Osteoblast (primary cell): ENCODE measurements at regions not wholly inside any gene's neighbourhood (a gene's known extent, or its start where the extent isn't known, plus 50 kb on each side); places are given as distances from the start of the nearest gene placed in this dataset.

ENCODE experiments used
- DNase-seq: peaks from one replicate; pipeline ENCODE4 v3.0.0; 2011; ENCODE audit warnings: low spot score, mixed read lengths; ENCODE audit not compliant: insufficient read length; ENCODE audit errors: missing footprints
- H2AFZ ChIP-seq: 2 replicates; pipeline ENCODE4 v1.6.0; 2011; ENCODE audit warnings: mild to moderate bottlenecking, low read length
- H3K27ac ChIP-seq: 2 replicates; pipeline ENCODE4 v1.5.1; 2011; ENCODE audit warnings: mild to moderate bottlenecking, low read depth, low read length, moderate library complexity
- H3K27me3 ChIP-seq: 2 replicates; pipeline ENCODE4 v1.6.0; 2012; ENCODE audit warnings: mild to moderate bottlenecking, control low read depth, inconsistent platforms, low read length, moderate library complexity; ENCODE audit not compliant: insufficient read depth
- H3K36me3 ChIP-seq: 2 replicates; pipeline ENCODE4 v1.5.1; 2011; ENCODE audit warnings: mild to moderate bottlenecking, low read length, control low read depth, moderate library complexity; ENCODE audit not compliant: insufficient read depth
- H3K4me1 ChIP-seq: 2 replicates; pipeline ENCODE4 v1.5.1; 2011; ENCODE audit warnings: mild to moderate bottlenecking, low read length, control low read depth, moderate library complexity; ENCODE audit not compliant: insufficient read depth
- H3K4me2 ChIP-seq: 2 replicates; pipeline ENCODE4 v1.6.0; 2011; ENCODE audit warnings: mild to moderate bottlenecking, low read length; ENCODE audit not compliant: insufficient read depth
- H3K4me3 ChIP-seq: fragments of 200-600 bp; sonication (generic); 3 replicates; pipeline ENCODE4 v1.5.1; 2012; ENCODE audit warnings: mild to moderate bottlenecking, low read length, inconsistent platforms; ENCODE audit not compliant: insufficient read depth
- H3K79me2 ChIP-seq: 2 replicates; pipeline ENCODE4 v1.6.0; 2012; ENCODE audit warnings: mild to moderate bottlenecking, low read length, control low read depth, inconsistent platforms; ENCODE audit not compliant: insufficient read depth
- H3K9me3 ChIP-seq: 2 replicates; pipeline ENCODE4 v1.5.1; 2011; ENCODE audit warnings: low read depth, low read length, control low read depth
- H4K20me1 ChIP-seq: 2 replicates; pipeline ENCODE4 v1.6.0; 2012; ENCODE audit warnings: mild to moderate bottlenecking, low read length, control low read depth; ENCODE audit not compliant: insufficient read depth
- TF ChIP-seq, protein P1 (sequence below): IDR thresholded peaks from 2 replicates; pipeline ENCODE4 v1.5.1; 2011; ENCODE audit warnings: mild to moderate bottlenecking, low read depth, low read length, moderate library complexity; ENCODE audit errors: extremely low read depth

DNA sequence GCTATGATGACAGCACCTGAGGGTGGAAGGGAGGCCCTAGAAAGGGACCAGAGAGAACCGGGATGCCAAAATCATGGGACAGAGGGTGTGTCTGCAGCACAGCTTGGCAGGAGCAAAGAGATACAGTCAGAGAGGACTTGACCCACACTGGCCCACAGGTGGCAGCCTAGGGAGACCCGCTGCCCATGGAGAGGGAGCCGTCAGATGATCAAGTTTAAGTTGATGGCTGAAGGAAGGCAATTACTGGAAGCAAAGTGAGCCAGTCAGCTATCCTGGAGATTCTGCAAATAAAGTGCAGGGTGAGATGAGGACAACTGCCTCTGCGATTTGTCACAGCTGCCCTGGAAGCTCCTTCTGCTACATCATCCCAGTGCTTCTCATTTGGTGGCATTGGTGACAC is 74.0 kb downstream of the CMPK2 start:
- Histone ChIP-seq H4K20me1 (no peaks in the 10 kb centered on the region), H3K4me2 (no peak overlapping the region), H3K79me2 (no peaks in the 10 kb centered on the region), H3K27me3 (no peaks in the 10 kb centered on the region), H2AFZ (no peak overlapping the region), H3K4me3 (no peak overlapping the region), H3K36me3 (no peaks in the 10 kb centered on the region), H3K27ac (no peak overlapping the region), H3K4me1 (no peaks in the 10 kb centered on the region), H3K9me3 (no peaks in the 10 kb centered on the region)
- TF ChIP-seq, protein P1, sequence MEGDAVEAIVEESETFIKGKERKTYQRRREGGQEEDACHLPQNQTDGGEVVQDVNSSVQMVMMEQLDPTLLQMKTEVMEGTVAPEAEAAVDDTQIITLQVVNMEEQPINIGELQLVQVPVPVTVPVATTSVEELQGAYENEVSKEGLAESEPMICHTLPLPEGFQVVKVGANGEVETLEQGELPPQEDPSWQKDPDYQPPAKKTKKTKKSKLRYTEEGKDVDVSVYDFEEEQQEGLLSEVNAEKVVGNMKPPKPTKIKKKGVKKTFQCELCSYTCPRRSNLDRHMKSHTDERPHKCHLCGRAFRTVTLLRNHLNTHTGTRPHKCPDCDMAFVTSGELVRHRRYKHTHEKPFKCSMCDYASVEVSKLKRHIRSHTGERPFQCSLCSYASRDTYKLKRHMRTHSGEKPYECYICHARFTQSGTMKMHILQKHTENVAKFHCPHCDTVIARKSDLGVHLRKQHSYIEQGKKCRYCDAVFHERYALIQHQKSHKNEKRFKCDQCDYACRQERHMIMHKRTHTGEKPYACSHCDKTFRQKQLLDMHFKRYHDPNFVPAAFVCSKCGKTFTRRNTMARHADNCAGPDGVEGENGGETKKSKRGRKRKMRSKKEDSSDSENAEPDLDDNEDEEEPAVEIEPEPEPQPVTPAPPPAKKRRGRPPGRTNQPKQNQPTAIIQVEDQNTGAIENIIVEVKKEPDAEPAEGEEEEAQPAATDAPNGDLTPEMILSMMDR = no peak
- DNase-seq = no peak

DNA sequence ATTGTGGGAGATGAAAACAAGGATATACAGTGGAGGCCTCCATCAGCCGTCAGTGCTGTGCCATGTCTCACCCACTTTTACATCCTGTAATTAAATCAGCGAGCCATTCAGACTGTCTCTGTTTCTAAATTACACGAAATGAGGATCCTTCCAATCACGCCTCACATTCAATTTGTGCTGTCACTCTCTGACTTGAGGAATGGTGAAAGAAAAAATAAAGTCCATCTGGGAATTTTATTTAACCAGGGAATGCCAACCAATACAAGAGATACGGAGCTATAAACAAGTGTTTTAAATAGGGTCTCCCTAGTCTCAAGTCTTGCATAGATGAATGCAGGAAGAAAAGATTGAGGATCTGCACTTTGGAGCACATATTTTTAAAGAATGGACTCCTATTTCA is 72.8 kb downstream of the CMPK2 start:
- Histone ChIP-seq H3K9me3 (no peaks in the 10 kb centered on the region), H4K20me1 (no peaks in the 10 kb centered on the region), H2AFZ (no peak overlapping the region), H3K27ac (no peak overlapping the region), H3K27me3 (no peaks in the 10 kb centered on the region), H3K4me1 (no peaks in the 10 kb centered on the region), H3K36me3 (no peaks in the 10 kb centered on the region), H3K79me2 (no peaks in the 10 kb centered on the region), H3K4me2 (no peak overlapping the region), H3K4me3 (no peak overlapping the region)
- DNase-seq = no peak
- TF ChIP-seq, protein P1 = no peak

DNA sequence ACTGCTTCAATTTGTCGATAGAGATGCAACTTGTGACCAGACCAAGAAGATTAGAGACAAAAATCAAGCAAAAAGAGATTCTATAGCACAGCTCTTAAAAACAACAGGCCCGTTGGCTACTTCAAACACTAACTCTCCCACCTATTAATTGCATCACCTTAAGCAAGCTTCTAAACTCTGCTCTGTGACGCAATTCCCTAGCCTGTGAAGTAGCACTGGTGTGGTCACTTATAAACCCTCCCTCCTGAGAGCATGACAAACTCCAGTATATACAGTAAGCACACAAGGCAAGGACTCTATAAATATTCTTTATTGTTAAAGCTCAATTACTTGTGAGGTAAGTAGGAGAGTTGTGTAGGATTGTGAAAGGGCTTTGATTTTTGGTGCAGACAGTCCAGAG is 72.3 kb downstream of the CMPK2 start:
- Histone ChIP-seq H3K36me3 (no peaks in the 10 kb centered on the region), H3K79me2 (no peaks in the 10 kb centered on the region), H4K20me1 (no peaks in the 10 kb centered on the region), H3K27me3 (no peaks in the 10 kb centered on the region), H3K4me3 (no peak overlapping the region), H3K4me1 (no peaks in the 10 kb centered on the region), H2AFZ (no peak overlapping the region), H3K27ac (no peak overlapping the region), H3K4me2 (no peak overlapping the region), H3K9me3 (no peaks in the 10 kb centered on the region)
- TF ChIP-seq, protein P1 = no peak
- no peak for DNase-seq

DNA sequence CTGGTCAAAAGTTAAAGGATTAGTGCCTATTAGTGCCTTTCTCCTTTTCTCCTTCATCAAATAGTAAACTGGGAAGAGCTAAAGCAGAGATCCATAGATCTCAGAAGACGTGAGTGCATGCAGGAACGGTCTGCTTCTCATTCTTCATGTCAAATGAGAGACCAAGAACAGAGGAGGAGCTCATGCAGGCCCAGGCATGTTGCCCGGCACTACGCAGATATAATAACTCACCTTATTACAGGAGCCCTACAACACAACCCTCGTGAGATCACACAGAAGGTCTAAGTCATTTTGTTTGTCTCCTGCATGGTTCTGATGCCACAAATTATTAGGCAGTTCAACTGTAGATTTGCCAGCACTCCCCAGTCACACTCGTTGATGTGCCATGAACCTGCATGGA is 71.8 kb downstream of the CMPK2 start:
- Histone ChIP-seq H3K36me3 (no peaks in the 10 kb centered on the region), H3K27me3 (no peaks in the 10 kb centered on the region), H2AFZ (no peak overlapping the region), H3K9me3 (no peaks in the 10 kb centered on the region), H3K27ac (no peak overlapping the region), H3K79me2 (no peaks in the 10 kb centered on the region), H3K4me1 (no peaks in the 10 kb centered on the region), H3K4me2 (no peak overlapping the region), H3K4me3 (no peak overlapping the region), H4K20me1 (no peaks in the 10 kb centered on the region)
- no peak for DNase-seq
- TF ChIP-seq, protein P1 = no peak
